Body of pancreas (tissue), 4 donors: ENCODE measurements at regions not wholly inside any gene's neighbourhood (a gene's known extent, or its start where the extent isn't known, plus 50 kb on each side); places are given as distances from the start of the nearest gene placed in this dataset.

Source experiments
- ATAC-seq: fragments of 150-250 bp; one replicate; pipeline ENCODE4 v1.9.1; 2016
- DNase-seq, 4 donors: peaks; one replicate each; pipeline ENCODE4 v3.0.0-alpha.2; 2019
- H3K27ac ChIP-seq, 4 donors: fragments of 200-600 bp; sonication (generic); 1 replicate in 3 of 4; 2 replicates in 1 of 4; pipeline versions ENCODE4 v1.5.1 to v1.6.1; 2016 to 2019; ENCODE audit warnings: mild to moderate bottlenecking in 1 of 4, mixed read lengths in 1 of 4, moderate library complexity in 1 of 4
- H3K27me3 ChIP-seq, 2 donors: fragments of 200-600 bp; sonication (generic); one replicate each; pipeline ENCODE4 v1.6.0; 2016; ENCODE audit warnings: mild to moderate bottlenecking in 1 of 2
- H3K36me3 ChIP-seq, 2 donors: fragments of 200-600 bp; sonication (generic); replicated peaks in 1 of 2; 2 replicates each; pipeline ENCODE4 v1.5.1; 2016; ENCODE audit warnings: low read depth in 2 of 2; ENCODE audit not compliant: insufficient read depth in 1 of 2
- H3K4me1 ChIP-seq: fragments of 200-600 bp; sonication (generic); one replicate; pipeline ENCODE4 v1.6.0; 2016
- H3K4me3 ChIP-seq, 2 donors: fragments of 200-600 bp; sonication (generic); 1 replicate in 1 of 2; 2 replicates in 1 of 2; pipeline ENCODE4 v1.5.1; 2016 to 2019
- H3K9me3 ChIP-seq, 3 donors: fragments of 200-600 bp; sonication (generic); 1 replicate in 2 of 3; 2 replicates in 1 of 3; pipeline ENCODE4 v1.5.1; 2016
- POLR2A ChIP-seq, 3 donors: fragments of 450-650 bp; IDR thresholded peaks; one replicate each; pipeline ENCODE4 v1.6.1; 2016; ENCODE audit warnings: antibody characterized with exemption in 3 of 3, mild to moderate bottlenecking in 2 of 3
- WGBS, 2 donors: methylation state at CpG; one replicate each; pipeline ENCODE4 v1.1.5; 2017; 5-methylcytosine and 5-hydroxymethylcytosine counted together
- intact Hi-C: fragments of 100-400 bp; cut with DNase I; formaldehyde crosslinking; loops from one replicate; pipeline ENCODE4 v1.15.1; 2023
- TF ChIP-seq, protein P1 (sequence below), 7 experiments: fragments of 450-650 bp in 4 of 7; fragments of 200-600 bp in 3 of 7; sonication (generic) in 3 of 7; IDR thresholded peaks; one replicate each; pipeline ENCODE4 v1.5.1; 2016 to 2019; ENCODE audit warnings: antibody characterized with exemption in 7 of 7

GRCh38 chrX:104419211-104419610 lies 146.8 kb upstream of the IL1RAPL2 start:
- intact Hi-C loops = no loop called here
- H3K9me3 ChIP-seq = no peaks in the 10 kb centered on the region
- no peaks in the 10 kb centered on the region for H3K36me3 ChIP-seq
- WGBS, 2 donors = 50 to 58% methylated on average over 1 of the region's 1 CpG
- DNase-seq = no peak
- no peak overlapping the region for H3K27ac ChIP-seq
- no peak overlapping the region for H3K4me3 ChIP-seq
- H3K4me1 ChIP-seq = no peaks in the 10 kb centered on the region
- H3K27me3 ChIP-seq = no peaks in the 10 kb centered on the region
- no peak for ATAC-seq
- TF ChIP-seq, protein P1, sequence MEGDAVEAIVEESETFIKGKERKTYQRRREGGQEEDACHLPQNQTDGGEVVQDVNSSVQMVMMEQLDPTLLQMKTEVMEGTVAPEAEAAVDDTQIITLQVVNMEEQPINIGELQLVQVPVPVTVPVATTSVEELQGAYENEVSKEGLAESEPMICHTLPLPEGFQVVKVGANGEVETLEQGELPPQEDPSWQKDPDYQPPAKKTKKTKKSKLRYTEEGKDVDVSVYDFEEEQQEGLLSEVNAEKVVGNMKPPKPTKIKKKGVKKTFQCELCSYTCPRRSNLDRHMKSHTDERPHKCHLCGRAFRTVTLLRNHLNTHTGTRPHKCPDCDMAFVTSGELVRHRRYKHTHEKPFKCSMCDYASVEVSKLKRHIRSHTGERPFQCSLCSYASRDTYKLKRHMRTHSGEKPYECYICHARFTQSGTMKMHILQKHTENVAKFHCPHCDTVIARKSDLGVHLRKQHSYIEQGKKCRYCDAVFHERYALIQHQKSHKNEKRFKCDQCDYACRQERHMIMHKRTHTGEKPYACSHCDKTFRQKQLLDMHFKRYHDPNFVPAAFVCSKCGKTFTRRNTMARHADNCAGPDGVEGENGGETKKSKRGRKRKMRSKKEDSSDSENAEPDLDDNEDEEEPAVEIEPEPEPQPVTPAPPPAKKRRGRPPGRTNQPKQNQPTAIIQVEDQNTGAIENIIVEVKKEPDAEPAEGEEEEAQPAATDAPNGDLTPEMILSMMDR (IDR thresholded peaks at IDR 0.05) = no peak
- TF ChIP-seq POLR2A (IDR thresholded peaks at IDR 0.05) = no peak

GRCh38 chrX:104411800-104412199 lies 154.2 kb upstream of the IL1RAPL2 start:
- no peaks in the 10 kb centered on the region for H3K36me3 ChIP-seq
- no peaks in the 10 kb centered on the region for H3K4me1 ChIP-seq
- ATAC-seq (no peak), DNase-seq (no peak)
- intact Hi-C loops = no loop called here
- no peaks in the 10 kb centered on the region for H3K27me3 ChIP-seq
- no peaks in the 10 kb centered on the region for H3K9me3 ChIP-seq
- H3K4me3 ChIP-seq = no peak overlapping the region
- TF ChIP-seq, protein P1 (IDR thresholded peaks at IDR 0.05) = no peak
- no peak for TF ChIP-seq POLR2A (IDR thresholded peaks at IDR 0.05)
- no peak overlapping the region for H3K27ac ChIP-seq
- 55% methylated on average over 3 of the region's 3 CpGs; no CpG with 5 or more reads in 1 of the 2 donors for WGBS, 2 donors

GRCh38 chrX:104400387-104400786 lies 145.7 kb upstream of the ESX1 start:
- TF ChIP-seq POLR2A (IDR thresholded peaks at IDR 0.05) = no peak
- TF ChIP-seq, protein P1 (IDR thresholded peaks at IDR 0.05) = no peak
- Histone ChIP-seq H3K36me3 (no peaks in the 10 kb centered on the region), H3K27ac (no peak overlapping the region), H3K4me1 (no peaks in the 10 kb centered on the region), H3K27me3 (no peaks in the 10 kb centered on the region), H3K4me3 (no peak overlapping the region), H3K9me3 (no peaks in the 10 kb centered on the region)
- DNase-seq = no peak
- ATAC-seq = no peak
- 85 to 89% methylated on average over 1 of the region's 1 CpG for WGBS, 2 donors
- intact Hi-C loops = no loop called here

GRCh38 chrX:104392350-104392749 lies 137.6 kb upstream of the ESX1 start:
- WGBS, 2 donors = 48 to 52% methylated on average over 4 of the region's 4 CpGs
- TF ChIP-seq POLR2A (IDR thresholded peaks at IDR 0.05) = no peak
- TF ChIP-seq, protein P1 (IDR thresholded peaks at IDR 0.05) = no peak
- no peaks in the 10 kb centered on the region for H3K27me3 ChIP-seq
- DNase-seq (no peak), ATAC-seq (no peak)
- H3K36me3 ChIP-seq = no peaks in the 10 kb centered on the region
- intact Hi-C loops = no loop called here
- no peaks in the 10 kb centered on the region for H3K9me3 ChIP-seq
- no peak overlapping the region for H3K4me3 ChIP-seq
- no peak overlapping the region for H3K27ac ChIP-seq
- H3K4me1 ChIP-seq = no peaks in the 10 kb centered on the region

DNA sequence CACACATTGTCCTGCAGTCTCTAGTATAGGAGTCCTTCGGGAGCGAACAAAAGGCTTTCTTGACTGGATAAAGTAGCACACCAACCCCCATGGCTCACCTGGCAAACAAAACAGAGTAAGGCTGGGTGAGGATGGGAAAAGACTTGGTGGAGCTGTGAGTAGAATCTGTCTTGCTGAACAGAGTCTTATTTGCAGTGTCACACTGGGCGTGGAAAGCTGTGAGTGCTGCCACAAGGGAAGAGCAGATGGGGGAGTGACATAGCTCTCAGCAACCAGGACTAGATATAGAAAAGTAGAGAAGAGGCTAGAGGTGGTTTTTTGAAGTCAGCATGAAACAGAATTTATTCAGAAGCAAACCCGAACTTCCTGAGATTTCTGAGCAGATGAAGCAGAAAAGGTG lies 137.2 kb upstream of the ESX1 start:
- no peak for TF ChIP-seq POLR2A (IDR thresholded peaks at IDR 0.05)
- TF ChIP-seq, protein P1 (IDR thresholded peaks at IDR 0.05) = no peak
- no peaks in the 10 kb centered on the region for H3K9me3 ChIP-seq
- intact Hi-C loops = no loop called here
- no peak for ATAC-seq
- H3K4me1 ChIP-seq = no peaks in the 10 kb centered on the region
- H3K27ac ChIP-seq = no peak overlapping the region
- 31 to 58% methylated on average over 2 to 4 of the region's 4 CpGs for WGBS, 2 donors
- H3K27me3 ChIP-seq = no peaks in the 10 kb centered on the region
- DNase-seq = no peak
- no peaks in the 10 kb centered on the region for H3K36me3 ChIP-seq
- no peak overlapping the region for H3K4me3 ChIP-seq
